ENCODE measurements at regions not wholly inside any gene's neighbourhood (a gene's known extent, or its start where the extent isn't known, plus 50 kb on each side); places are given as distances from the start of the nearest gene placed in this dataset.
"Not testable (repeated sequence)": the region's sequence is repeated elsewhere in the genome, so short reads cannot be mapped to it uniquely, and the experiment has no call there.

- not testable (repeated sequence) for DNase-seq
Observed at GRCh38 chr13:33418224-33418953, 132.8 kb upstream of the STARD13 start.

DNA sequence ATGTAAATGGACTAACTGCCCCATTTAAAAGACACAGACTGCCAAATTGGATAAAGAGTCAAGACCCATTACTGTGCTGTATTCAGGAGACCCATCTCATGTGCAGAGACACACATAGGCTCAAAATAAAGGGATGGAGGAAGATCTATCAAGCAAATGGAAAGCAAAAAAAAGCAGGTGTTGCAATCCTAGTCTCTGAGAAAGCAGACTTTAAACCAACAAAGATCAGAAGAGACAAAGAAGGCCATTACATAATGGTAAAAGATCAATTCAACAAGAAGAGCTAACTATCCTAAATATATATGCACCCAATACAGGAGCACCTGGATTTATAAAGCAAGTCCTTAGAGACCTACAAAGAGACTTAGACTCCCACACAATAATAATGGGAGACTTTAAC lies 134.6 kb upstream of the STARD13 start:
- DNase-seq: not testable (repeated sequence)

- no peak for DNase-seq
Observed at GRCh38 chr13:33426131-33426530, 140.6 kb upstream of the STARD13 start.

DNA sequence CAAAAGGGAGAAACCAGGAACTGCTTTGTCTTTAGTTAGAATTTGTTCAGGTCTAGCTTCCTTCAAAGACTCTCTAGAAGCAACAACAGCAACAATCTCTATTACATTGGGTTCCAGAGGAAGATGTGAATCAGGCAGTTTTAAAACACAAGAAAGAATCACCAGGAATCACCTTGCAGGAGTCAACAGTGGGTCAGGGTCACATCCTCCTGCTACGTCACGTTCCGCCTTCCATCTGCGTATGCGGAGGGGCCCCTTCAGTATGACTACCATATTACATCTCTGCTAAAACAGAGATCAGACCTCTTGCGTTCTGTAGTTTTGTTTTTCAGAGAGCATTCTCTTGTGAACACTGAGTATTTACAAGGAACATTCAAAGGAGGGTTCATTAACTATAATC lies 147.8 kb upstream of the STARD13 start:
- no peak for DNase-seq

DNA sequence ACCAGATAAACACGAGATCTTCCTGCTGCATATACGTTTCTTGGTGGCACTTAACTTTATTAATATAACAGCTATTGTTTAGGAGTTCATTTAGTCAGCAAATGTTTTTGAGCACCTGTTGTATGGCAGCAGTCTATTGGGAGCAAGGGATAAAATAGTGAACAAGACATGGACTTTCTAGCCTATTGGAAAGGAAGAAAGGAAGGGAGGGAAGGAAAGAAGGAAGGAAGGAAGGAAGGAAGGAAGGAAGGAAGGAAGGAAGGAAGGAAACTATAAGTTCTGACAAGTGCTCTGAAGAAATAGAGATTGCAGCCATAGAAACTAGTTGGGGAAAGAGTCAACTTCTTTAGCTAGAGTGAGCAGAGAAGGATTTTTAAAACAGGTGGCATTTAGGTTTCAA lies 149.1 kb upstream of the STARD13 start:
- no peak for DNase-seq

GRCh38 chr13:33435207-33435606 lies 149.7 kb upstream of the STARD13 start:
- DNase-seq: no peak

GRCh38 chr13:33438918-33439317 lies 153.4 kb upstream of the STARD13 start:
- DNase-seq: no peak

GRCh38 chr13:33441015-33441414 lies 155.5 kb upstream of the STARD13 start:
- no peak for DNase-seq

- DNase-seq: no peak
Observed at GRCh38 chr13:33445024-33445423, 159.5 kb upstream of the STARD13 start.

DNA sequence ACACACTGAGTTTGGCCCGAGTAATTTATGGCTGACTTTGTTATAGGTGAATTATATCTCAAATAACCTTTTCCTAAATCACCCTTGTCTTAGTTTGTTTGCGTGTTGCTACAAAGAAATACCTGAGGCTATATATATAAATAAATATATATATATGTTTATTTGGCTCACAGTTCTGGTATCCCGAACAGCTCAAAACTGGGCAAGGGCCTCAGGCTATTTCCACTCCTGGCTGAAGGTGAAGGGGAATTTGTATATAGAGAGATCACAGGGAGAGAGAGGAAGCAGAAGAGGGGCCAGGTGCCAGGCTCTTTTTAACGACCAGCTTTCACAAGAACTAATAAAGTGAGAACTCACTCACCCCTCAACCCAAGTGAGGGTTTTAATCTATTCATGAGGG lies 159.9 kb upstream of the STARD13 start:
- DNase-seq: no peak

- DNase-seq: no peak
Observed at GRCh38 chr13:33446821-33447725, 161.5 kb upstream of the STARD13 start.

- DNase-seq: no peak
Observed at GRCh38 chr13:33448889-33449288, 163.3 kb upstream of the STARD13 start.

DNA sequence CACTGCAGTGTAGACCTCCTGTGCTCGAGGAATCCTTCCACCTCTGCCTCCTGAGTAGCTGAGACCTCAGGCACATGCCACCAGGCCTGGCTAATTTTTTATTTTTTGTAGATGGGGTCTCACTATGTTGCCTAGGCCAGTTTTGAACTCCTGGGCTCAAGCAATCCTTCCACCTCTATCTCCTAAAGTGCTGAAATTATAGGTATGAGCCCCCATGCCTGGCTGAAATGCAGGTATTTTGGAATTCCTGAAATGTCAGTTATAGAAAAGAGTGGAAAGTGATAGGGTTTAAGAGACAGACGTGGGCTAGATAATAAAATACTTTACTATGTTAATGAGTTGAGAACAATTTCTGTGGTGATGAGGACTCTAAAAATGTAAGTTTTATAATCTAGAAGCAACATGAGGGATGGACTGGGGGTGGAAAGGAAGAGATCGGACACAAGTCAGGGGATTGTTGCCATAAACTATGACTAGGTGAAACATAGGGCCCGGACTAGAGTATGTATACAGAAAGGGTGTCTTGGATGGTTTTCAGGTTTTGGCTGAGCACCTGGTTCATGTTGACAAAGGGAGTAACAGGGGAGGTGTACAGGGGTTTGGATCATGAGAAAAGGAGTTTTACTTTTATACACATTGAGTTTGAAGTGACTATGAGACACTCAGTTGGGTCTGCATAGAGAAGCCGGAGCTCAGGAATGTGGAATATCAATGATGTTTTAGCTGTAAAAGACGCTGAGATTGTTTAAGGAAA lies 165.6 kb upstream of the STARD13 start:
- DNase-seq: no peak

DNA sequence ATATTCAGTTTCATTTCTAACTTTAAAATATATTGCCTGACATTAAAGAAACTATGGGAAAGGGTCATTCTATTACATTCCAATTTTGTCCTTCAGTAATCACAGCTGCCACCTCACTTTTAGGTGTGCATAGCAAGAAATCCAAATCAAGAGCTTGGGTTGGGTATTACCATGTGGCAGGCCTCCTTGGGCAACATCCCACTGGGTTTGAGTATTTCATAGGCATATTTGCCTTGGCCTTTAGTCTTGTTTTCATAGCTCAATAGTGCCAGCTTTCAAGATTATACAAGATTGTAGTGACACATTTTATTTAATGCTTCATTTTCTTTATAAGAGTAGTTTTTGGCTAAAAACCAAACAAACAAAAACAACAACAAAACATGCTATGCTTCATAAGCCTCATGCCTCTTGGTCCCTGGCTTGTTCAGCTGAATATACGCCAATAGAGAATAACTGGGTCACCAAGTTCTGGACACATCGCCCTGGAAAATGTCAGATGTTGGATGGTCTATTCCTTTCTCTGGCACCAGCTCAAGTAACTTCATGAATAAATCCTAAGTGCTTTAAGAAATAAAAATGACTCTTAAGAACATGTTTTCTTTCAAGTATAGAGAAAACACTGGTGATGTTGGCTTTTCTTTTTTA lies 167.4 kb upstream of the STARD13 start:
- no peak for DNase-seq

- no peak for DNase-seq
Observed at GRCh38 chr13:33453936-33454335, 168.4 kb upstream of the STARD13 start.

DNA sequence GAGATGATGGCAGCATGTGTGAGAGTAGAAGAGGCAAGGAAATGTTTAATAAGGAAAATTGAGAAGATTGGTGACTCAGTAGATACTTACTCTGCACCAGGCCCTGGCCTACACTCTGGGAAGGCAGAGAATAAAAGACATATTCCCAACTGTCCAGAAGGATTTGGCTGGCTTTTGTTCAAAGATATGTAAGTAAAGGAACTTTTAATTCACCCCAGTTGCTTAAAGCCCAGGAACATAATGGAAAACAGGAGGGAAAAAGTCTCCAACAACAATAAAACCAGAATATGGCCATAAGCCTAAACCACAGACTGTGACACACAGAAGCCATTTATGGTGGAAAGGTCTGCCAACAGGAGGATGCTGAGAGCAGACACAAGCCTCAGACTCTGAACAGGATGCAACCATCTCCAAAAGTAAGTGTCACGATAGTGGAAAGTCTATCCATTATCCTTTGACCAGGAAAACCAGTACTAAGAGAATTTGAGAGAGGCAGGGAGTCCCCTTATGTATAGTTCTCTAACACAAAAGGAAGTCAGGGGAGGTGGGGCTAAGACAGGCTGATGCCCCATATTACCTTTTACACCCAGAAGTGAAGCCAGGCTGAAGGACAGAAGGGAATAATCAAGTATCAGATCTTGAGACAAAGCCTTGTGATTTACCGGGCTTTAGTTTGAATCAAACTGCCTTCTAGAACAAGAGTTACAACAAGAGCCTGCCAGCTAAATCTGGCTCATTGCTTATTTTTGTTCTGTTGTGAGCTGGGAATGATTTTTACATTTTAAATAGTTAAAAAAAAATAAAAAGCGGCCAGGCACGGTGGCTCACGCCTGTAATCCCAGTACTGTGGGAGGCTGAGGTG lies 169.5 kb upstream of the STARD13 start:
- no peak for DNase-seq

- DNase-seq: no peak
Observed at GRCh38 chr13:33459702-33460101, 174.1 kb upstream of the STARD13 start.

DNA sequence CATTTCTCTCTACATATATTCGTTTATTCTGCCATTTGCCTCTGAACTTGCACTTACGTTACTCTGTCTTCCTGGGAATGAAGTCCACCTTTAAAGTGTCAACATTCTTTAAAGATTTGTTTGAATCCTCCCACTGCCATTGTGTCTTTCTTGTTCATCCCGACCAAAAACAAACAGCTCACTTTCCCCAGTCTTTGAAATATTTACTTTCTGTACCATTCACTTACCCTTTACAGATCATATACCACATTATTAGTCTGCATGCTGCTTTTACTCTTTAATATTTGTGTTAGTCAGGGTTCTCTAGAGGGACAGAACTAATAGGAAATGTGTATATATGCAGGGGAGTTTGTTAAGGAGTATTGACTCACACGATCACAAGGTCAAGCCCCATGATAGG lies 176.6 kb upstream of the STARD13 start:
- DNase-seq: no peak

GRCh38 chr13:33464345-33464744 lies 178.8 kb upstream of the STARD13 start:
- no peak for DNase-seq

DNA sequence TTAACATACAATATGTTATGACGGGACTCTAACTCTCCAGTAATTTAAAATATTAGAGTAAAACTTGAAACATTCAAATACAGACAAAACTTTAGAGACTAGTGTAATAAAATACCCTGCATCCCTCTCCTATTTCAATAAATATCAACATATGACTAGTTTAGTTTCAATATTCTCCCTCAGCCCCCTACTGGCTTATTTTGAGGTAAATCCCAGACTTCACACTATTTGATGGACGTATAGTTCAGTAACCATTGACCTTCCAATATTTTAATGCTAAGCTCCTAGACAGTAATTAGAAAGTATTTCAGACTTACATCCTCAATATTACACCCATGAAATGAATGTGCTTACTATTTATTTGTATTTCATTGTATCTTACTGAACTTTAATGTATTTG lies 180.7 kb upstream of the STARD13 start:
- no peak for DNase-seq

GRCh38 chr13:33467556-33467955 lies 182.0 kb upstream of the STARD13 start:
- no peak for DNase-seq

DNA sequence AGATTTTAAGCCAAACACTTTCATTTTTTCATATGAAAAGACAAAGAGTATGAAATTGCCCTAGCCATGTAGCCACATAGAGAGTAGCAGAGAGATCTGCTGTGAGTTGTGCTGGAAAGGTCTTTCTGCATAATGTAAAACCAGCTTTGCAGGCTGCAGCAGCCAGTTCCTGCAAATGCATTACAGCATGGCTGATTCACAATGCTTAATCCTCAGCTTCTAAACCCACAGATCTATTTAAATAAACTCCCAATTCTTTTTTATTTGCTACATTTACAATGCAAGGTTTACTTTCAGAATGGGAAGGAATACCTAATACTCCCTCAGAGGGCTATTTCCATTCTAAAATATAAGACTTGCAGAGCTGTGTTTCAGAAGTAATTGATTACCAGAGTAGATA lies 185.6 kb upstream of the STARD13 start:
- no peak for DNase-seq

All from SIG-M5 (cell line).